Type B pancreatic cell (in vitro differentiated cells): ENCODE measurements at regions not wholly inside any gene's neighbourhood (a gene's known extent, or its start where the extent isn't known, plus 50 kb on each side); places are given as distances from the start of the nearest gene placed in this dataset.

Source experiments
- DNase-seq: peaks from one replicate; pipeline ENCODE4 v3.0.0; 2021; ENCODE audit warnings: mixed read lengths; ENCODE audit not compliant: unreplicated experiment; ENCODE audit errors: extremely low spot score
- H3K27ac Mint-ChIP-seq: 2 replicates; pipeline ENCODE4 v1.8.0; 2021; ENCODE audit warnings: mild to moderate bottlenecking, mixed read lengths
- H3K27me3 Mint-ChIP-seq: 2 replicates; pipeline ENCODE4 v1.8.0; 2021; ENCODE audit warnings: mixed read lengths
- H3K36me3 Mint-ChIP-seq: 2 replicates; pipeline ENCODE4 v1.8.0; 2021; ENCODE audit warnings: mixed read lengths
- H3K4me1 Mint-ChIP-seq: one replicate; pipeline ENCODE4 v1.8.0; 2021; ENCODE audit warnings: mixed read lengths; ENCODE audit not compliant: unreplicated experiment
- H3K4me3 Mint-ChIP-seq: 2 replicates; pipeline ENCODE4 v1.8.0; 2021; ENCODE audit warnings: mild to moderate bottlenecking, mixed read lengths
- H3K9me3 Mint-ChIP-seq: 2 replicates; pipeline ENCODE4 v1.8.0; 2021; ENCODE audit warnings: mixed read lengths
- TF ChIP-seq, protein P1 (sequence below): fragments of 200-600 bp; sonication (generic); conservative IDR thresholded peaks from 2 replicates; pipeline ENCODE4 v1.5.0; 2021; ENCODE audit warnings: antibody characterized with exemption, mild to moderate bottlenecking

DNA sequence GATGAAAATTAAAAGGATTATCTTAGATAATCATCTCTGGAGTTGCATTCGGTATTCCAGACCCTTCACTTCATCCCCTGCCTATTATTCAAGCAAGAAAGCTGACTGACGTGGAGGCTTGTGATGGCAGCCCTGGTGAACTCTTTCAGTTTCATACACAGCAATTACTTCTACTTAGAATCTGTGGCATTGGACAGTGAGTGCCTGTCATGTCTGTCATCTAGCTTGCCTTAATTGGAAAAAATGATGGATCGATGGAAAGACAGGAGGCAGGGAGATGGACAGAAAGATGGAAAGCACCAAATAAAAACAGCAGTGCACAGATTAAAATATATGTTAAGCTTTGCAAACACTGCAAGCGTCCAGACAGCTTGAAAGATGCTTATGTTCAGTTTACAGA is 1371.0 kb upstream of the CDH6 start:
- DNase-seq: no peak
- H3K27ac Mint-ChIP-seq: no peak overlapping the region
- no peak overlapping the region for H3K4me3 Mint-ChIP-seq
- TF ChIP-seq, protein P1, sequence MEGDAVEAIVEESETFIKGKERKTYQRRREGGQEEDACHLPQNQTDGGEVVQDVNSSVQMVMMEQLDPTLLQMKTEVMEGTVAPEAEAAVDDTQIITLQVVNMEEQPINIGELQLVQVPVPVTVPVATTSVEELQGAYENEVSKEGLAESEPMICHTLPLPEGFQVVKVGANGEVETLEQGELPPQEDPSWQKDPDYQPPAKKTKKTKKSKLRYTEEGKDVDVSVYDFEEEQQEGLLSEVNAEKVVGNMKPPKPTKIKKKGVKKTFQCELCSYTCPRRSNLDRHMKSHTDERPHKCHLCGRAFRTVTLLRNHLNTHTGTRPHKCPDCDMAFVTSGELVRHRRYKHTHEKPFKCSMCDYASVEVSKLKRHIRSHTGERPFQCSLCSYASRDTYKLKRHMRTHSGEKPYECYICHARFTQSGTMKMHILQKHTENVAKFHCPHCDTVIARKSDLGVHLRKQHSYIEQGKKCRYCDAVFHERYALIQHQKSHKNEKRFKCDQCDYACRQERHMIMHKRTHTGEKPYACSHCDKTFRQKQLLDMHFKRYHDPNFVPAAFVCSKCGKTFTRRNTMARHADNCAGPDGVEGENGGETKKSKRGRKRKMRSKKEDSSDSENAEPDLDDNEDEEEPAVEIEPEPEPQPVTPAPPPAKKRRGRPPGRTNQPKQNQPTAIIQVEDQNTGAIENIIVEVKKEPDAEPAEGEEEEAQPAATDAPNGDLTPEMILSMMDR: no peak
- H3K9me3 Mint-ChIP-seq: no peaks in the 10 kb centered on the region
- H3K27me3 Mint-ChIP-seq: peaks cover 5% of the 10 kb centered on the region
- H3K4me1 Mint-ChIP-seq: no peaks in the 10 kb centered on the region
- H3K36me3 Mint-ChIP-seq: no peaks in the 10 kb centered on the region

DNA sequence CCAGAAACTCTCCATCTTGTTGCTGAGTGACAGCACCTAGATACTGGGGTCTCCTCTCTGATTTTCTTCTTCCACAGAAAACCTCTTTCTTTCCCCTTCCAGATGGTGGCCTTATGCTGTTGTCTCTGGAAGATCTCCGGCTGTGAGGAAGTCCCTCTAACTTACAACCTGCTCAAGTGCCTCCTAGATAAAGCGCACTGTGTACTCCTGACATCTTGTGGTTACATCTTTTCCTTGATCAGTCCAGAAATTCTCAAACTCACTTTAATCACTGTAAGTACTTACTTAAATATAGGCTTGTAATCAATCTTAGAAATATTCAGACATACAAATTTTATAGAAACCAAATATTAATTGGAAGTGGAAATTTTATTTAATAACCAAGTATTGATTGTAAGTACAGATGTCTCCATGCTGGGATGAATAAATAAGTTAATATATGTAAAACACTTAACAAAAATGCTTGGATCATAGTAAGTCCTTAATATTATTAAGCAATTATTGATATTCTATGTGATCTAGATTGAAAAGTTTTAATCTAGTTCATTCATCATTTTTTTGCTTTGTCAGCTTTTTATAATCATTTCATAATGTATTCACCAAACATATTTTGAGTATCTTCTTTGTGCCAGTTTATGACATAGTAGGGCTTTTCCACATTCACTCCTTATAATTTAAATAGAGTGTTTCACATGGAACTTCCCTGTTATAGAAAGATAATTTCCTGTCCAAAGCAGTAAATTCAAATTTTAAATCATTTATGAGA is 1381.4 kb upstream of the CDH6 start:
- no peaks in the 10 kb centered on the region for H3K4me1 Mint-ChIP-seq
- peaks cover 3% of the 10 kb centered on the region for H3K27me3 Mint-ChIP-seq
- H3K36me3 Mint-ChIP-seq: no peaks in the 10 kb centered on the region
- DNase-seq: no peak
- no peak overlapping the region for H3K27ac Mint-ChIP-seq
- TF ChIP-seq, protein P1: peak; percentile 52
- H3K4me3 Mint-ChIP-seq: no peak overlapping the region
- no peaks in the 10 kb centered on the region for H3K9me3 Mint-ChIP-seq

DNA sequence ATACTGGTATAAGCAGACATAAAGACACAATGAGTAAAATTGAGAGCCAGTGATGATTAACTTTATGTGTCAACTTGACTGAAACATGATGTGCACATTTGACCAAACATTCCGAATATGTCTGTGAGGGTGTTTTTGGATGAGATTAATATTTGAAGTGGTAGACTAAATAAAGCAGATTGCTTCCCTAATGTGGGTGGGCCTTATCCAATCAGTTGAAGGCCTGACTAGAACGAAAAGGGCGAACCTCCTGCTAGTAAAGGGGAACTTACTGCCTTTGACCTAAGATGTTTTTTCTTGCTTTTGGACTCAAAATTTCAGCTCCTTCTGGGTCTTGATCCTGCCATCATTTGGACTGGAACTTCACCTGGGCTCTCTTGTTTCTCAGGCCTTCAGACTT is 1387.7 kb upstream of the CDH6 start:
- Mint-ChIP-seq H3K9me3 (no peaks in the 10 kb centered on the region), H3K36me3 (no peaks in the 10 kb centered on the region), H3K27ac (no peak overlapping the region), H3K4me3 (no peak overlapping the region), H3K4me1 (no peaks in the 10 kb centered on the region), H3K27me3 (no peaks in the 10 kb centered on the region)
- DNase-seq: no peak
- TF ChIP-seq, protein P1: no peak

DNA sequence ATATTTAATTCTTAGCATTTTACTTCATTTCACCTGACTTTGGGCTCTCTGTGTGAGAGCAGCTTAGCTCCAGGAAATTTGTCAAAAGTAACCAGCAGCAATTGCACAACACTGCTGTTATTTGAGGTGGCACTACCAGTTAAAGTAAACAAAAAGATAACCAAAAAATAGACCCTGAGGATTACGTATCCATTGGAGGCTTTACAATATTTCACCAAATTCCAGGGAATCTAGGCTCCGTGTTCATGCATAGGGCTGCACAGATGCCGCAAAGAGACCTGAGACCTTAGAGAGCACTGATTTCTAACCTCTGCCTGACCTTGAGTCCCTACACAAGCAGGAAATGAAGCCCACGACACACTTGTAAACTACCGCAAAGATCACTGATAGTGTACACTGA is 1392.7 kb upstream of the CDH6 start:
- Mint-ChIP-seq H3K4me1 (no peaks in the 10 kb centered on the region), H3K36me3 (no peaks in the 10 kb centered on the region), H3K27me3 (no peaks in the 10 kb centered on the region), H3K27ac (no peak overlapping the region), H3K9me3 (no peaks in the 10 kb centered on the region), H3K4me3 (no peak overlapping the region)
- TF ChIP-seq, protein P1: no peak
- no peak for DNase-seq

DNA sequence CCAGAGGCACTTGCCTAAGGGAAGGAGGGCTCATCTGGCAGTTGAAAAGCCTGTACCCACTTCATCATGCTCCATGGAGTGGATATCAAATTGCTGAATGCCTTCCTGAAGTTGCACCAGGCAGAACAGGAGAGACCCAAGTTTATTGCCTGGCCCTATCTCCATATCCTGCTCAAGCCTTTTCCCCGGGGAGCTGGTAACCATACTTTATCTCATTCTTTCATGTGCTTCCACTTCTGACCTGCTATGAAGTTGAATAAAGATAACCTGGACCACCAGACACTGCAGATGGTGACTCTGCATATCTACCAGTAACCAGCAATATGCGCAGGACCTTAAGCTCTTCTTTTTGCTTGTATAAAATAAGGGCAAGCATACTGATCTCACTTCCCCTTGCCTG is 1397.5 kb upstream of the CDH6 start:
- Mint-ChIP-seq H3K9me3 (no peaks in the 10 kb centered on the region), H3K27me3 (no peaks in the 10 kb centered on the region), H3K4me3 (no peak overlapping the region), H3K36me3 (no peaks in the 10 kb centered on the region), H3K4me1 (no peaks in the 10 kb centered on the region), H3K27ac (no peak overlapping the region)
- no peak for DNase-seq
- TF ChIP-seq, protein P1: no peak
